NT2/D1 (cell line): ENCODE measurements at regions not wholly inside any gene's neighbourhood (a gene's known extent, or its start where the extent isn't known, plus 50 kb on each side); places are given as distances from the start of the nearest gene placed in this dataset.

ENCODE experiments used
- YY1 ChIP-seq: IDR thresholded peaks from 2 replicates; pipeline ENCODE4 v1.6.1; 2011; ENCODE audit not compliant: insufficient read length, insufficient read depth
- ZNF274 ChIP-seq: IDR thresholded peaks from 2 replicates; pipeline ENCODE4 v1.6.1; 2011; ENCODE audit warnings: mild to moderate bottlenecking, low read depth, low read length

- TF ChIP-seq YY1 (no peak), ZNF274 (no peak)
These were observed 158.8 kb upstream of the TAC1 start for GRCh38 chr7:97573065-97573464.
